Transverse colon (tissue), 4 donors: ENCODE measurements at regions not wholly inside any gene's neighbourhood (a gene's known extent, or its start where the extent isn't known, plus 50 kb on each side); places are given as distances from the start of the nearest gene placed in this dataset.

Source experiments
- DNase-seq: peaks from one replicate; pipeline ENCODE4 v3.0.0-alpha.2; 2019
- H3K27ac ChIP-seq, 4 donors: fragments of 200-600 bp; sonication (generic); 2 replicates each; pipeline ENCODE4 v1.5.1; 2016 to 2018; ENCODE audit warnings: inconsistent platforms in 4 of 4
- H3K27me3 ChIP-seq: fragments of 200-600 bp; sonication (generic); 2 replicates; pipeline ENCODE4 v1.5.1; 2017; ENCODE audit warnings: inconsistent platforms
- H3K36me3 ChIP-seq, 4 donors: fragments of 200-600 bp; sonication (generic); 2 replicates each; pipeline ENCODE4 v1.5.1; 2017 to 2019; ENCODE audit warnings: inconsistent platforms in 4 of 4
- H3K4me1 ChIP-seq, 4 donors: fragments of 200-600 bp; sonication (generic); 2 replicates each; pipeline ENCODE4 v1.5.1; 2017 to 2020; ENCODE audit warnings: inconsistent platforms in 4 of 4
- H3K4me3 ChIP-seq, 4 donors: fragments of 200-600 bp; sonication (generic); 1 replicate in 1 of 4; 2 replicates in 3 of 4; pipeline versions ENCODE4 v1.5.1 to v1.6.1; 2017 to 2019; ENCODE audit warnings: inconsistent platforms in 4 of 4
- H3K9me3 ChIP-seq, 2 donors: fragments of 200-600 bp; sonication (generic); 2 replicates each; pipeline ENCODE4 v1.5.1; 2017 to 2019; ENCODE audit warnings: inconsistent platforms in 2 of 2
- EP300 ChIP-seq: sonication (generic); formaldehyde crosslinking; IDR thresholded peaks from one replicate; pipeline ENCODE4 v1.6.1; 2017; ENCODE audit warnings: antibody characterized with exemption, low read depth
- POLR2A ChIP-seq: fragments of 450-650 bp; IDR thresholded peaks from one replicate; pipeline ENCODE4 v1.6.1; 2016; ENCODE audit warnings: antibody characterized with exemption, mild to moderate bottlenecking, moderate library complexity
- POLR2AphosphoS5 ChIP-seq, 3 donors: sonication (generic); formaldehyde crosslinking; IDR thresholded peaks; one replicate each; pipeline ENCODE4 v1.6.1; 2016; ENCODE audit warnings: antibody characterized with exemption in 3 of 3
- WGBS, 2 donors: methylation state at CpG; one replicate each; pipeline ENCODE4 v1.1.5; 2018; ENCODE audit warnings: low coverage in 1 of 2; 5-methylcytosine and 5-hydroxymethylcytosine counted together
- in situ Hi-C, 4 donors: fragments of 200-750 bp; cut with MboI; loops; one replicate each; pipeline versions ENCODE4 v1.15.0 to v1.15.1; 2017; ENCODE audit warnings: low sequenced_read_pairs in 3 of 4, low pct_ligation_motif_present in 1 of 4, low pct_unique_long_range_greater_than_20kb in 1 of 4
- intact Hi-C: fragments of 100-400 bp; cut with DNase I; formaldehyde crosslinking; loops from one replicate; pipeline ENCODE4 v1.15.1; 2023; ENCODE audit warnings: low total_unique reads
- TF ChIP-seq, protein P1 (sequence below), 5 experiments: fragments of 200-600 bp in 3 of 5; fragments of 450-650 bp in 2 of 5; sonication (generic) in 3 of 5; IDR thresholded peaks; 1 replicate in 2 of 5; 2 replicates in 3 of 5; pipeline ENCODE4 v1.5.1; 2016 to 2017; ENCODE audit warnings: antibody characterized with exemption in 5 of 5, inconsistent platforms in 3 of 5, mild to moderate bottlenecking in 2 of 5, moderate library complexity in 1 of 5

DNA sequence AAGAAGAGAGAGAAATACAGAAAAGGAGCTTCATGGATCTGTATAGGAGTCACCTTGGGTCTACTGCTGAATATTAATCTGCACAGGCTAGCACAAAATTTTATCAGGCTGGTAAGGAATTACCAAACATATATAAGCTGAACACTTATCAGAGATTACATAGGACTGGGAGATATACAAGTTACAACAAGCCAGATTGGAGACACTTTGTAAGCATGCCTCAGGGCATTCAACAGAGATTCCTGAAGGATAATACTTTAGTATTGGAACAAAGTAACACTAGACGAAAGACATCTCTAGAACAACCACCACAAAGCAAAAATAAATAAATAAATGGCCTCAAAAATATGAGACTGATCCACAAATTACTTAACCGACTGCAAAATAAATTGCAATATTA lies 197.8 kb downstream of the ANXA1 start:
- Histone ChIP-seq H3K4me1 (no peaks in the 10 kb centered on the region), H3K27ac (no peak overlapping the region), H3K36me3 (no peaks in the 10 kb centered on the region), H3K27me3 (no peaks in the 10 kb centered on the region), H3K4me3 (no peak overlapping the region), H3K9me3 (no peaks in the 10 kb centered on the region)
- TF ChIP-seq POLR2AphosphoS5 (IDR thresholded peaks at IDR 0.05): no peak
- TF ChIP-seq EP300: no peak
- TF ChIP-seq, protein P1, sequence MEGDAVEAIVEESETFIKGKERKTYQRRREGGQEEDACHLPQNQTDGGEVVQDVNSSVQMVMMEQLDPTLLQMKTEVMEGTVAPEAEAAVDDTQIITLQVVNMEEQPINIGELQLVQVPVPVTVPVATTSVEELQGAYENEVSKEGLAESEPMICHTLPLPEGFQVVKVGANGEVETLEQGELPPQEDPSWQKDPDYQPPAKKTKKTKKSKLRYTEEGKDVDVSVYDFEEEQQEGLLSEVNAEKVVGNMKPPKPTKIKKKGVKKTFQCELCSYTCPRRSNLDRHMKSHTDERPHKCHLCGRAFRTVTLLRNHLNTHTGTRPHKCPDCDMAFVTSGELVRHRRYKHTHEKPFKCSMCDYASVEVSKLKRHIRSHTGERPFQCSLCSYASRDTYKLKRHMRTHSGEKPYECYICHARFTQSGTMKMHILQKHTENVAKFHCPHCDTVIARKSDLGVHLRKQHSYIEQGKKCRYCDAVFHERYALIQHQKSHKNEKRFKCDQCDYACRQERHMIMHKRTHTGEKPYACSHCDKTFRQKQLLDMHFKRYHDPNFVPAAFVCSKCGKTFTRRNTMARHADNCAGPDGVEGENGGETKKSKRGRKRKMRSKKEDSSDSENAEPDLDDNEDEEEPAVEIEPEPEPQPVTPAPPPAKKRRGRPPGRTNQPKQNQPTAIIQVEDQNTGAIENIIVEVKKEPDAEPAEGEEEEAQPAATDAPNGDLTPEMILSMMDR (IDR thresholded peaks at IDR 0.05): no peak
- no peak for TF ChIP-seq POLR2A
- 69 to 73% methylated on average over 2 of the region's 2 CpGs for WGBS, 2 donors
- intact Hi-C loops: no loop called here
- no peak for DNase-seq
- in situ Hi-C loops: no loop called here

DNA sequence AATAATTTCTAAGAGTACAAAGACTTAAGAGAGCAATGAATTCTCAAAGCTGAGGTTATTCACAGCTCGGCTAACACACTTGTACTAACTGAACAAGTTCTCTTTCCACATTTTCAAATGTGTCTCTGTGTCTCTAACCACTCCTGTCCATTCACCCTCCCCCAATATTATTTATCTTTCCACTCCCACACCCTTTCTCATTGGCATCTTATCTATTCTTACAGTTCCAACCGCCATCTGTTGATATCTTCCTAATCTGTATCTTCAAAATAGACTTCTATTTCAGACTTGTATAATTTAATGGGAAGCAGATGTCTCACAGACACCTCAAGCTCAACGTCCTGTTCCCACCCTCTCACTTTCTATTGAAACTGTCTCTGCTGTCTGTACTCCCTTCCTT lies 205.9 kb downstream of the ANXA1 start:
- Histone ChIP-seq H3K4me3 (no peak overlapping the region), H3K27ac (no peak overlapping the region), H3K9me3 (no peaks in the 10 kb centered on the region), H3K36me3 (no peaks in the 10 kb centered on the region), H3K4me1 (no peaks in the 10 kb centered on the region), H3K27me3 (no peaks in the 10 kb centered on the region)
- intact Hi-C loops (no loop called here), in situ Hi-C loops (loop anchor here in 1 of 4 donors (25.0 kb wide), 1 partner anchor 105 kb away; no protein-coding TSS in a partner anchor)
- no peak for DNase-seq
- 36 to 42% methylated on average over 3 of the region's 3 CpGs for WGBS, 2 donors
- TF ChIP-seq POLR2A: no peak
- no peak for TF ChIP-seq POLR2AphosphoS5 (IDR thresholded peaks at IDR 0.05)
- TF ChIP-seq EP300: no peak
- TF ChIP-seq, protein P1 (IDR thresholded peaks at IDR 0.05): no peak

DNA sequence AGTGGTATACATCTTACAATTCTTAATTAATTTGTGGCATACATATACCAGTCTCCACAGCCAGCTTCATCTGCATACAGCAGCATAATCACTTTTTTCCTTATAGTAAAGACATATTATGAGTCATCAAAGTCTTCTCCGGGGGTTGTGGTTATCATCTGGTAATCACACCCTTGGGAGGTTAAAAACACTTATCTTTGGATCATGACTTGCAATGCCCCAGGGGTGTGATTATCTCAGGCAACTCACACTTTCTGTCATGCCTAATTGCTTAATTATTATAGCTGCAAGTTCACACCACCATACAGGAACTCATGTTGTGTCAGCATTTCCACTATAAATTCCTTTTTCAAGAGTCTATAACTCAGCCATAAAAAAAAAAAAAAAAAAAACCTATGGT lies 218.4 kb downstream of the ANXA1 start:
- H3K4me3 ChIP-seq: no peak overlapping the region
- no peaks in the 10 kb centered on the region for H3K36me3 ChIP-seq
- no peaks in the 10 kb centered on the region for H3K4me1 ChIP-seq
- TF ChIP-seq POLR2A (no peak), EP300 (no peak), POLR2AphosphoS5 (IDR thresholded peaks at IDR 0.05) (no peak)
- TF ChIP-seq, protein P1 (IDR thresholded peaks at IDR 0.05): no peak
- in situ Hi-C loops (loop anchor here in 1 of 4 donors (25.0 kb wide), 1 partner anchor 92 kb away; no protein-coding TSS in a partner anchor), intact Hi-C loops (no loop called here)
- DNase-seq: no peak
- 33% methylated on average over 1 of the region's 1 CpG; no CpG with 5 or more reads in 1 of the 2 donors for WGBS, 2 donors
- no peaks in the 10 kb centered on the region for H3K27me3 ChIP-seq
- H3K27ac ChIP-seq: no peak overlapping the region
- no peaks in the 10 kb centered on the region for H3K9me3 ChIP-seq

DNA sequence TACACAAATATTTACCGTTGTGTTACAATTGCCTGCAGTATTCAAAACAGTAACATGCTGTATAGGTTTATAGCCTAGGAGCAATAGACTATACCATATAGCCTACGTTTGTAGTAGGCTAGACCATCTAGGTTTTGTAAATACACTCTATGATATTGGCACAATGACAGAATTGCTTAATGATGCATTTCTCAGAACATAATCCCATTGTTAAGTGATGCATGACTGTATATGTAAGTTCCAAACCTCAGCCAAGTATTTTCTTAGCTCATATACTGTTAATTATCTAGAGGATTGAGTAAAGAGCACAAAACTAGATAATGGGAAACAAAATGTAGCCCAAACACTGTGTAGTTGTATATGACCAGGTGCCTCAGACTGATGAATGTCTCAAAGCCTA lies 220.1 kb downstream of the ANXA1 start:
- H3K9me3 ChIP-seq: no peaks in the 10 kb centered on the region
- H3K4me1 ChIP-seq: no peaks in the 10 kb centered on the region
- no peaks in the 10 kb centered on the region for H3K36me3 ChIP-seq
- H3K27me3 ChIP-seq: no peaks in the 10 kb centered on the region
- TF ChIP-seq EP300 (no peak), POLR2AphosphoS5 (IDR thresholded peaks at IDR 0.05) (no peak), POLR2A (no peak)
- TF ChIP-seq, protein P1 (IDR thresholded peaks at IDR 0.05): no peak
- 24 to 28% methylated on average over 2 of the region's 2 CpGs for WGBS, 2 donors
- intact Hi-C loops: no loop called here
- DNase-seq: no peak
- no peak overlapping the region for H3K27ac ChIP-seq
- H3K4me3 ChIP-seq: no peak overlapping the region
- in situ Hi-C loops: loop anchor here in 1 of 4 donors (25.0 kb wide), 1 partner anchor 90 kb away; no protein-coding TSS in a partner anchor
